ENCODE measurements at regions not wholly inside any gene's neighbourhood (a gene's known extent, or its start where the extent isn't known, plus 50 kb on each side); places are given as distances from the start of the nearest gene placed in this dataset.
A peak's percentile ranks its signal among the peaks of the same experiment; 100 is the strongest.

DNA sequence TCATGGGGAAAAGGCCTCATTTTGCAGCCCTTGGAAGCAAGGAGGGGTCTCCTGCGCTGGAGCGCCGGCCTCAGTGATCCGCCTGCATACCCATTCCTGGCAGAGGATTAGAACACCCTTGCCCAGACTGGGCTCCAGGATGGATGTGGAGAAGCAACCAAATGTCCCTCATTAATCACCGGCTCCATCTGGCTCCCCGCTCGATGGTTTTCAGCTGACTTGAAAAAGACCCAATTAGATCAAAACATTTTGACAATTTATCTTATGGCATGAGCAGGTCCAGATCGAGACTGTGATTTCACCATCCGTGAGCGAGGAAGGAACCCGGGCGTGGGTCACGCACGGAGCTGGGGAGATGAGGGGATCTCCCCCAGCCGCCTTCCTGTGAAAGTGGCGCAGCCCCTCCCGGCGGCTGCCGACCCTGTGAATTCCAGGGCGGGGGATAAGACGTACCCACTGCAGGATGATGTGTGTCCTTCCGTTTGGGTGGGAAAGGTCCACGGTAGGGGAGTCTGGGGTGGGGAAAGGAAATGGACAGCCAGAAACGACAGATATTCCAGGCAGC, 141.6 kb downstream of the EMX2 start (continued):
- TF ChIP-seq, protein P1, sequence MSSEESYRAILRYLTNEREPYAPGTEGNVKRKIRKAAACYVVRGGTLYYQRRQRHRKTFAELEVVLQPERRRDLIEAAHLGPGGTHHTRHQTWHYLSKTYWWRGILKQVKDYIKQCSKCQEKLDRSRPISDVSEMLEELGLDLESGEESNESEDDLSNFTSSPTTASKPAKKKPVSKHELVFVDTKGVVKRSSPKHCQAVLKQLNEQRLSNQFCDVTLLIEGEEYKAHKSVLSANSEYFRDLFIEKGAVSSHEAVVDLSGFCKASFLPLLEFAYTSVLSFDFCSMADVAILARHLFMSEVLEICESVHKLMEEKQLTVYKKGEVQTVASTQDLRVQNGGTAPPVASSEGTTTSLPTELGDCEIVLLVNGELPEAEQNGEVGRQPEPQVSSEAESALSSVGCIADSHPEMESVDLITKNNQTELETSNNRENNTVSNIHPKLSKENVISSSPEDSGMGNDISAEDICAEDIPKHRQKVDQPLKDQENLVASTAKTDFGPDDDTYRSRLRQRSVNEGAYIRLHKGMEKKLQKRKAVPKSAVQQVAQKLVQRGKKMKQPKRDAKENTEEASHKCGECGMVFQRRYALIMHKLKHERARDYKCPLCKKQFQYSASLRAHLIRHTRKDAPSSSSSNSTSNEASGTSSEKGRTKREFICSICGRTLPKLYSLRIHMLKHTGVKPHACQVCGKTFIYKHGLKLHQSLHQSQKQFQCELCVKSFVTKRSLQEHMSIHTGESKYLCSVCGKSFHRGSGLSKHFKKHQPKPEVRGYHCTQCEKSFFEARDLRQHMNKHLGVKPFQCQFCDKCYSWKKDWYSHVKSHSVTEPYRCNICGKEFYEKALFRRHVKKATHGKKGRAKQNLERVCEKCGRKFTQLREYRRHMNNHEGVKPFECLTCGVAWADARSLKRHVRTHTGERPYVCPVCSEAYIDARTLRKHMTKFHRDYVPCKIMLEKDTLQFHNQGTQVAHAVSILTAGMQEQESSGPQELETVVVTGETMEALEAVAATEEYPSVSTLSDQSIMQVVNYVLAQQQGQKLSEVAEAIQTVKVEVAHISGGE (CRISPR knock-in tag; IDR thresholded peaks at IDR 0.05): no peak
- TF ChIP-seq NR2C2 (IDR thresholded peaks at IDR 0.05; ENCODE audit: borderline replicate concordance, control insufficient read depth, insufficient read length, low read depth) (no peak), POLR2AphosphoS2 (IDR thresholded peaks at IDR 0.05; ENCODE audit: low read depth, low read length) (no peak), CBX5 (IDR thresholded peaks at IDR 0.05; ENCODE audit: low read depth) (no peak), CBX3 (IDR thresholded peaks at IDR 0.05; ENCODE audit: borderline replicate concordance, low read depth) (no peak), NFYB (IDR thresholded peaks at IDR 0.05; ENCODE audit: insufficient read depth, low read depth, low read length) (no peak)

DNA sequence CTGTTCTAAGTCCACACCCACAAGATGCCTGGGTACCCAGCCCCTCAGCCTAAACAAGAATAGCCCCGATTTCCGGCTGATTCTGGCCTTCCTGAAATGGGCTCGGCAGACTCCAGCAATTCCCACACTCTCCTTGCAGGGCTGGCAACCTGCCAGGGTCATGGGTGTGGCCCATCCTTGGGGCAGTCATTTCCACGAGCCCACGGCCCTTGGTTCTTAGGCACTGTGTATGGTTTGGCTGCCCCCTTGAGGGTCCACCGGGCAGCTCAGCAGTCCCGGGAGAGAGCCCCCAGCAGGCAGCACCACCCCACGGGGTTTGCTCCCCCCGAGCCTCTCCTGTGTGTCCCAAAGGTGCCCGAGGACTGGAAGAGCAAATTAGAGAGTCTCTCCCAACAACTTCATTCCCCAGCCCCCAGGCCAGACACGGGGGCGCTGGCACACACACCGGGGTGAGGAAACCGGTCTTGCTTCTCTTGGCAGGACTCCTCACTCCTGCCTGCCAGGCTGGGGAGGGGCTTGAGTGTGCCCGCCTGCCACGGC, 142.2 kb downstream of the EMX2 start:
- BruUV-seq (replicated peaks): no TSS peak
- Histone ChIP-seq H2AFZ (ENCODE audit: control insufficient read depth, low read depth, low read length) (no peak overlapping the region), H3K4me1 (ENCODE audit: control insufficient read depth, insufficient read depth, low read length) (no peaks in the 10 kb centered on the region), H3K27me3 (replicated peaks in 1 of 2; ENCODE audit: control insufficient read depth in 2 of 2, insufficient read depth in 2 of 2, low read length in 1 of 2) (peaks cover 0 to 12% of the 10 kb centered on the region in 2 experiments; a peak in 1 of 4 replicates), H3K79me2 (ENCODE audit: control insufficient read depth, insufficient read depth, low read length) (no peaks in the 10 kb centered on the region), H3K4me2 (ENCODE audit: control insufficient read depth, insufficient read depth) (no peak overlapping the region), H3K4me3 (no peak overlapping the region), H3K9me3 (replicated peaks; ENCODE audit: control insufficient read depth, insufficient read depth, low read length) (no peaks in the 10 kb centered on the region), H3K27ac (ENCODE audit: control insufficient read depth, insufficient read depth) (no peak overlapping the region), H3K36me3 (ENCODE audit: control insufficient read depth in 2 of 2, insufficient read depth in 2 of 2, low read length in 1 of 2) (no peaks in the 10 kb centered on the region), H4K20me1 (ENCODE audit: control insufficient read depth, insufficient read depth) (no peaks in the 10 kb centered on the region), H3K9ac (ENCODE audit: control insufficient read depth, insufficient read depth, low read length) (no peak overlapping the region)
- DNase-seq (ENCODE audit: low read depth, low spot score) (no peak), FAIRE-seq (no peak), ATAC-seq (peak; percentile 68)
- POLR2A ChIA-PET: no interaction called here
- TF ChIP-seq KDM1A (IDR thresholded peaks at IDR 0.05; ENCODE audit: borderline replicate concordance): no peak
- TF ChIP-seq SMC3 (IDR thresholded peaks at IDR 0.05; ENCODE audit: borderline replicate concordance, low read length): peak; percentile 52; the same call in 1 of the 2 replicates
- TF ChIP-seq RAD21 (IDR thresholded peaks at IDR 0.05; ENCODE audit: insufficient read depth, low read depth, low read length): peak; percentile 63
- TF ChIP-seq, protein P2, sequence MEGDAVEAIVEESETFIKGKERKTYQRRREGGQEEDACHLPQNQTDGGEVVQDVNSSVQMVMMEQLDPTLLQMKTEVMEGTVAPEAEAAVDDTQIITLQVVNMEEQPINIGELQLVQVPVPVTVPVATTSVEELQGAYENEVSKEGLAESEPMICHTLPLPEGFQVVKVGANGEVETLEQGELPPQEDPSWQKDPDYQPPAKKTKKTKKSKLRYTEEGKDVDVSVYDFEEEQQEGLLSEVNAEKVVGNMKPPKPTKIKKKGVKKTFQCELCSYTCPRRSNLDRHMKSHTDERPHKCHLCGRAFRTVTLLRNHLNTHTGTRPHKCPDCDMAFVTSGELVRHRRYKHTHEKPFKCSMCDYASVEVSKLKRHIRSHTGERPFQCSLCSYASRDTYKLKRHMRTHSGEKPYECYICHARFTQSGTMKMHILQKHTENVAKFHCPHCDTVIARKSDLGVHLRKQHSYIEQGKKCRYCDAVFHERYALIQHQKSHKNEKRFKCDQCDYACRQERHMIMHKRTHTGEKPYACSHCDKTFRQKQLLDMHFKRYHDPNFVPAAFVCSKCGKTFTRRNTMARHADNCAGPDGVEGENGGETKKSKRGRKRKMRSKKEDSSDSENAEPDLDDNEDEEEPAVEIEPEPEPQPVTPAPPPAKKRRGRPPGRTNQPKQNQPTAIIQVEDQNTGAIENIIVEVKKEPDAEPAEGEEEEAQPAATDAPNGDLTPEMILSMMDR (IDR thresholded peaks at IDR 0.05 in 2 of 3, conservative IDR thresholded peaks at IDR 0.05 in 1 of 3; ENCODE audit: control insufficient read depth in 2 of 3, extremely low read depth in 1 of 3, insufficient read depth in 1 of 3, low read depth in 3 of 3, low read length in 3 of 3): peak; percentile 19 to 41 (median 39); a peak in 4 of 6 replicates
- SMC1A ChIA-PET (ENCODE audit: uncharacterized antibody, unreplicated experiment): interaction anchor here (0.7 to 1.3 kb wide), 3 partner anchors 30 to 350 kb away, joined by 3 to 5 read pairs (median 3); no protein-coding TSS in a partner anchor
- CTCF ChIA-PET: interaction anchor here (1.4 to 1.8 kb wide), 3 partner anchors 146 to 188 kb away, joined by 3 to 7 read pairs (median 4); no protein-coding TSS in a partner anchor
- 11% methylated on average over 16 of the region's 16 CpGs for WGBS (ENCODE audit: insufficient coverage, insufficient replicate concordance, low lambda C conversion rate, missing lambda C conversion rate)
- RAD21 ChIA-PET (ENCODE audit: unreplicated experiment): interaction anchor here (3.0 kb wide), 1 partner anchor 188 kb away, joined by 15 read pairs; no protein-coding TSS in a partner anchor
- intact Hi-C loops (cut with micrococcal nuclease; ENCODE audit: unreplicated experiment): loop anchor here (10.0 kb wide), 1 partner anchor 140 kb away; the partner anchor contains the start of gene EMX2
- in situ Hi-C loops (cut with MboI): no loop called here

All from GM12878 (cell line).